ENCODE measurements at regions not wholly inside any gene's neighbourhood (a gene's known extent, or its start where the extent isn't known, plus 50 kb on each side); places are given as distances from the start of the nearest gene placed in this dataset.

DNA sequence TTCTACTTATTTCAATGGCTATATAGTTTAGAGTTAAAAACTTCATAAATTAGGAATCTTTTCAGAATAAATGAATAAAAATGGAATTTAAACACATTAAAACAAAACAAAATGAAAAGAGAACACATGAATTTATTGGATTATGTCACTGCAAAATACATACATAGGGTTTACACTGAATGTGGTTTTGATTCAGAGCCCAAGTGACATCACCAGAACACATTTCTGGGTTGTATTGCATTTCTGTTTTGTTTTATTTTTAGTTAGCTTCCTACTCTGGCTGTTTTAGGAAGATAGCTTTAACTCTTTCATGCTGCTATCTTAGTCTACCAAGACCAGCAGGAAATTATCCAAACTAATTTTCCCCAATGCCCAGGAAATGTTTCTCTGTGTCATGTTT lies 1935.0 kb downstream of the EFNA5 start:
- TF ChIP-seq, protein P1, sequence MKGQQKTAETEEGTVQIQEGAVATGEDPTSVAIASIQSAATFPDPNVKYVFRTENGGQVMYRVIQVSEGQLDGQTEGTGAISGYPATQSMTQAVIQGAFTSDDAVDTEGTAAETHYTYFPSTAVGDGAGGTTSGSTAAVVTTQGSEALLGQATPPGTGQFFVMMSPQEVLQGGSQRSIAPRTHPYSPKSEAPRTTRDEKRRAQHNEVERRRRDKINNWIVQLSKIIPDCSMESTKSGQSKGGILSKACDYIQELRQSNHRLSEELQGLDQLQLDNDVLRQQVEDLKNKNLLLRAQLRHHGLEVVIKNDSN (IDR thresholded peaks at IDR 0.05; ENCODE audit: borderline replicate concordance, low read depth): no peak
- no peak for TF ChIP-seq SIN3A (IDR thresholded peaks at IDR 0.05; ENCODE audit: borderline replicate concordance, low read depth, low read length)
- TF ChIP-seq, protein P2, sequence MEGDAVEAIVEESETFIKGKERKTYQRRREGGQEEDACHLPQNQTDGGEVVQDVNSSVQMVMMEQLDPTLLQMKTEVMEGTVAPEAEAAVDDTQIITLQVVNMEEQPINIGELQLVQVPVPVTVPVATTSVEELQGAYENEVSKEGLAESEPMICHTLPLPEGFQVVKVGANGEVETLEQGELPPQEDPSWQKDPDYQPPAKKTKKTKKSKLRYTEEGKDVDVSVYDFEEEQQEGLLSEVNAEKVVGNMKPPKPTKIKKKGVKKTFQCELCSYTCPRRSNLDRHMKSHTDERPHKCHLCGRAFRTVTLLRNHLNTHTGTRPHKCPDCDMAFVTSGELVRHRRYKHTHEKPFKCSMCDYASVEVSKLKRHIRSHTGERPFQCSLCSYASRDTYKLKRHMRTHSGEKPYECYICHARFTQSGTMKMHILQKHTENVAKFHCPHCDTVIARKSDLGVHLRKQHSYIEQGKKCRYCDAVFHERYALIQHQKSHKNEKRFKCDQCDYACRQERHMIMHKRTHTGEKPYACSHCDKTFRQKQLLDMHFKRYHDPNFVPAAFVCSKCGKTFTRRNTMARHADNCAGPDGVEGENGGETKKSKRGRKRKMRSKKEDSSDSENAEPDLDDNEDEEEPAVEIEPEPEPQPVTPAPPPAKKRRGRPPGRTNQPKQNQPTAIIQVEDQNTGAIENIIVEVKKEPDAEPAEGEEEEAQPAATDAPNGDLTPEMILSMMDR (IDR thresholded peaks at IDR 0.05): no peak
- TF ChIP-seq, protein P3, sequence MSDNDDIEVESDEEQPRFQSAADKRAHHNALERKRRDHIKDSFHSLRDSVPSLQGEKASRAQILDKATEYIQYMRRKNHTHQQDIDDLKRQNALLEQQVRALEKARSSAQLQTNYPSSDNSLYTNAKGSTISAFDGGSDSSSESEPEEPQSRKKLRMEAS (IDR thresholded peaks at IDR 0.05; ENCODE audit: low read depth): no peak
- no peak for TF ChIP-seq EZH2phosphoT487 (IDR thresholded peaks at IDR 0.05; ENCODE audit: borderline replicate concordance, low read depth)
- TF ChIP-seq SMC3 (IDR thresholded peaks at IDR 0.05; ENCODE audit: low read depth, low read length): no peak
- TF ChIP-seq, protein P4, sequence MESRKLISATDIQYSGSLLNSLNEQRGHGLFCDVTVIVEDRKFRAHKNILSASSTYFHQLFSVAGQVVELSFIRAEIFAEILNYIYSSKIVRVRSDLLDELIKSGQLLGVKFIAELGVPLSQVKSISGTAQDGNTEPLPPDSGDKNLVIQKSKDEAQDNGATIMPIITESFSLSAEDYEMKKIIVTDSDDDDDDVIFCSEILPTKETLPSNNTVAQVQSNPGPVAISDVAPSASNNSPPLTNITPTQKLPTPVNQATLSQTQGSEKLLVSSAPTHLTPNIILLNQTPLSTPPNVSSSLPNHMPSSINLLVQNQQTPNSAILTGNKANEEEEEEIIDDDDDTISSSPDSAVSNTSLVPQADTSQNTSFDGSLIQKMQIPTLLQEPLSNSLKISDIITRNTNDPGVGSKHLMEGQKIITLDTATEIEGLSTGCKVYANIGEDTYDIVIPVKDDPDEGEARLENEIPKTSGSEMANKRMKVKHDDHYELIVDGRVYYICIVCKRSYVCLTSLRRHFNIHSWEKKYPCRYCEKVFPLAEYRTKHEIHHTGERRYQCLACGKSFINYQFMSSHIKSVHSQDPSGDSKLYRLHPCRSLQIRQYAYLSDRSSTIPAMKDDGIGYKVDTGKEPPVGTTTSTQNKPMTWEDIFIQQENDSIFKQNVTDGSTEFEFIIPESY (IDR thresholded peaks at IDR 0.05; ENCODE audit: borderline replicate concordance, low read depth): no peak
- TF ChIP-seq RCOR1 (IDR thresholded peaks at IDR 0.05; ENCODE audit: low read length): no peak
- no peak for TF ChIP-seq JUND (IDR thresholded peaks at IDR 0.05)
- TF ChIP-seq, protein P5, sequence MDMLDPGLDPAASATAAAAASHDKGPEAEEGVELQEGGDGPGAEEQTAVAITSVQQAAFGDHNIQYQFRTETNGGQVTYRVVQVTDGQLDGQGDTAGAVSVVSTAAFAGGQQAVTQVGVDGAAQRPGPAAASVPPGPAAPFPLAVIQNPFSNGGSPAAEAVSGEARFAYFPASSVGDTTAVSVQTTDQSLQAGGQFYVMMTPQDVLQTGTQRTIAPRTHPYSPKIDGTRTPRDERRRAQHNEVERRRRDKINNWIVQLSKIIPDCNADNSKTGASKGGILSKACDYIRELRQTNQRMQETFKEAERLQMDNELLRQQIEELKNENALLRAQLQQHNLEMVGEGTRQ (IDR thresholded peaks at IDR 0.05; ENCODE audit: borderline replicate concordance, low read depth, low read length): no peak
